ENCODE measurements at regions not wholly inside any gene's neighbourhood (a gene's known extent, or its start where the extent isn't known, plus 50 kb on each side); places are given as distances from the start of the nearest gene placed in this dataset.

DNA sequence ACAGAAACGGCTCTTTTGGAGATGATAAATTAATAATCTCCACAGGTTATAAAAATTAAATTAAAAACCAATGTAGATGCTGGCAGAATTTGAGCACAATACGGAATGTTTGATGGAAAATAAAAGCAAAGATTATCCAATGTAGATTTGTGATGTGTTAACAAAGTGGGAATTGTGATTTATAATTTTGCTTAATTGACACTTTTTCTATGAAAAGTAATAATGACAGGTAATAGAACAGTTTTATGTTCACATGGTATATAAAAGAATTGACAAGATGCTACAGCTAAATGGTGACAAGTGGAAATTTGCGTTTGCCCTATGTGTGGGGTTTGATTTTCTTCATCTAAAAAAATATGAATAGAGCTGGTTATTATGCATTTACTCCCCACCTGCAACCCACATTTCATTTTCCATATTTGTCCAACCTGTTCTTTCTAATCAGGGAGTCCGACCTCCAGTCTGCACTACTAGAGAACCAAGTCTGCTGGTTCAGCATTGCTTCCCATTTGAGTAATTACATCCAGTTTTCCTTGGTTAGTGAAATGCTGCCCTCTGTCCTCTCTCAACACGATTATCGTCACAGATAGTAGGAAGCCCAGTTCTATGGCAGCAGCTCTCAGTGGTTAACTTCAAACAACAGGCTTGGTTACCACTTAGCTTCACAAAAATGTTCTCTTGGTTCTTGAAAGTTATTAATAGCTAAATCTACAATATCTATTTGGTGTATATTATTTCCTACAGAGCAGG, 61.4 kb upstream of the SLITRK1 start:
- no peak for TF ChIP-seq CTCF (conservative IDR thresholded peaks at IDR 0.05; ENCODE audit: low read depth, low read length)
- TF ChIP-seq POLR2A (IDR thresholded peaks at IDR 0.05; ENCODE audit: low read depth, low read length): no peak
- no peak for TF ChIP-seq CEBPB (IDR thresholded peaks at IDR 0.05; ENCODE audit: low read depth, low read length)
- no peak for TF ChIP-seq CHD1 (IDR thresholded peaks at IDR 0.05; ENCODE audit: low read depth, low read length)
- no peak for TF ChIP-seq MAZ (IDR thresholded peaks at IDR 0.05; ENCODE audit: borderline replicate concordance, low read depth, low read length)
- TF ChIP-seq, protein P1, sequence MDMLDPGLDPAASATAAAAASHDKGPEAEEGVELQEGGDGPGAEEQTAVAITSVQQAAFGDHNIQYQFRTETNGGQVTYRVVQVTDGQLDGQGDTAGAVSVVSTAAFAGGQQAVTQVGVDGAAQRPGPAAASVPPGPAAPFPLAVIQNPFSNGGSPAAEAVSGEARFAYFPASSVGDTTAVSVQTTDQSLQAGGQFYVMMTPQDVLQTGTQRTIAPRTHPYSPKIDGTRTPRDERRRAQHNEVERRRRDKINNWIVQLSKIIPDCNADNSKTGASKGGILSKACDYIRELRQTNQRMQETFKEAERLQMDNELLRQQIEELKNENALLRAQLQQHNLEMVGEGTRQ (IDR thresholded peaks at IDR 0.05; ENCODE audit: low read depth, low read length): no peak
- TF ChIP-seq MXI1 (IDR thresholded peaks at IDR 0.05; ENCODE audit: borderline replicate concordance, low read depth, low read length): no peak
- peak; percentile 75 for TF ChIP-seq MAFK (IDR thresholded peaks at IDR 0.05; ENCODE audit: low read depth, low read length)
- no peak for TF ChIP-seq RAD21 (IDR thresholded peaks at IDR 0.05; ENCODE audit: low read length)

Measured in IMR-90 (cell line).